Stimulated activated CD4-positive, alpha-beta T cell treated with anti-CD3 and anti-CD28 coated beads, Interleukin-1b, Interleukin-23, amount 100 ng/mL, for 1 hour (primary cell): ENCODE measurements at regions not wholly inside any gene's neighbourhood (a gene's known extent, or its start where the extent isn't known, plus 50 kb on each side); places are given as distances from the start of the nearest gene placed in this dataset.
"Not testable (repeated sequence)": the region's sequence is repeated elsewhere in the genome, so short reads cannot be mapped to it uniquely, and the experiment has no call there.

Experiments
- DNase-seq, 2 donors: peaks; one replicate each; pipeline ENCODE4 v3.0.0-alpha.2; 2020; ENCODE audit warnings: low read depth in 2 of 2

DNA sequence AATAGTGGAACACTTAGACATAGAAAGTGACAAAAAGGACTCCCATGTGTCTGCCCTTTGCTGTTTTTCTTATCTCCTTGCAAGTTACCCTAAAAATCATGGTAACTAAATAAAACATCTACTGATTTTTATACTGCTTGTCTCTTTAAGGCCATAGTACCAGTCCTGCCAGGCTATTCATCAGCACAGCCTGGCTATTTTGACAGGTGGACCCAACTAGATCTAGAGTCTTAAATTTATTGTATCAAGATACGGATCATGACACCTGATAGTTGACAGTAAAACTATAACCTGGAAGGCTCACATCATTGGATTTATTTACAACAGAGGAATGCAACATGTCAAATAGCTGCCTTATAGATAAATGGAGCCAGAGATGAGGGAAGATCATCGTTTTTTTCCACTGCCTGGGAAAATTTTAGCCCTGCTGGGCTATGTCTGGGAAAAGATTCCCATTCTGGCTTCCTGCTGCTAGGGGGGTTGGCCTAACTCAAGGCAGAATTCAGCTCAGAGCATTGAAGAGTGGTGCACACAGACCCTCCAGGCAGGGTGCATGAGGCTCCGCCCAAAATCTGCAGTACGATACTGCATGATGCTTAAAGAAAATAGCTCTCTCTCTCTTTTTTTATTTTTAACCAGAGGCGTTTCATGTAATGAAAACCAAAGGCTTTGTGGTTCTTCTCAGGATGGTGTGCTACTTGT is 292.0 kb upstream of the FZD8 start:
- DNase-seq: no peak

DNA sequence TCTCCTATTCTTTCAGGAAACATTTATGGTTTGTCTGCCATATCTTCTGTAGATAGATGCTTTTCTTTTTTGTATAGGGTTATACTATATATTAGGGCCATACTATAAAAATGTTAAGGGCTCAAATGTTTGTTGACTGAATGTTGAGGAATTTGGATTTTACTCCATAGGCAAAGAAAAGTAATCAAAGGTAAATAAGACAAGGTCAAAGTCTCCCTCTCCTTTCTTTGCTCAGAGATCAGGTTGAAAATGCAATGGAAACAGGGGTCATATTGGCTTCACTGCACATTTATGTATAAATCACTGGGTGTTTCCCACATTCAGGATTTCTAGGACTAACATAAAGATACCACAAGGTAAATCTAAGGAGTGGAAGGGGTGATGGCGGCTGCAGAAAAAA is 291.4 kb upstream of the FZD8 start:
- DNase-seq: no peak

DNA sequence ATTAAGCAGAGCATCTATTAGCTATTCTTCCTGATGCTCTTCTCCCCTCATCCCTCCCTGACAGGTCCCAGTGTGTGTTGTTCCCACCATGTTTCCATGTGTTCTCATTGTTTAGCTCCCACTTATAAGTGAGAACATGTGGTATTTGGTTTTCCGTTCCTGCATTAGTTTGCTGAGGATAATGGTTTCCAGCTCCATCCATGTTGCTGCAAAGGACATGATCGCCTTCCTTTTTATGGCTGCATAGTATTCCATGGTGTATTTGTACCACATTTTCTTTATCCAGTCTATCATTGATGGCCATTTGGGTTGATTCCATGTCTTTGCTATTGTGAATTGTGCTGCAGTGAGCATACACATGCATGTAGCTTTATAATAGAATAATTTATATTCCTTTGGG is 287.9 kb upstream of the FZD8 start:
- DNase-seq: not testable (repeated sequence)

DNA sequence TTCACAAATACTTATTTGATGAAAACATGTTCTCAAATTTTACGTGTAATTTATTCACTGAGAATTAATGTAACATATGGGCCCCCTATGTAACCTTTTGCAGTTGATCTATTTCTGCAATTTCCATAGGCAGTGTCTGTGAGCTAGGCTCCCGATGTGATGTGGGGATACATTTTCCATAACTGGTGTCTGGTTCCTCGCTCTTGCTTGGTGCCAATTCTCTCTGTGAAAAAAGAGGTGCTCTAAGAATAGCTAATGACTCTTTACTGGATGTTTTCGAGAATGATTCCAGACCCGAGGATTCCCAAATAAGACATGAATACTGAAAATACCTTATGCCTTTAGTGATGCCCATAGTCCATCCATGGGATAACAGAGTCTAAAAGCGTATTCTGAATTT is 286.7 kb upstream of the FZD8 start:
- no peak for DNase-seq

DNA sequence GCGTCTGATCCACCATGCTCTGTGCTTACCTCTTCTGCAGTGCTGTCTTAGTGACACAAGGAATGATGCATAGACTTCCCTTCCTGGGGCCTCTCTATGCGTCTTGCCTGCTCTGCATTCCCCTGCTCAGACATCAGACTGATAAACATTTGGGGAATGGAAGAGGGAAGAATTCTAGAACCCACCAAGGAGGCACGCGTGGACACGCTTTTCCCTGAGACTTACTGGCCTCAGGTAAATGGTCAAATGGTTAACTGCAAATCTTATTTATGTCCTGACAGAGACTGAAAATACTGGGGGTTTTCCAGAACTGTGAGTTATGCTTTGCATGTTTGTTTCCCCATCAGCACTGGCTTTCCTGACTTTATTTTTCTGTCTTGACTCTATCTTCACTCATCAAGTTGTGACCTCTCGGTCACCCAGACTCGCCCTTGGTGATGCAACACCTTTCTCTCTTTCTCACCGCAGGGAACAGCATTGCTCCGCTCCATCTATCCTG is 285.9 kb upstream of the FZD8 start:
- DNase-seq: no peak

DNA sequence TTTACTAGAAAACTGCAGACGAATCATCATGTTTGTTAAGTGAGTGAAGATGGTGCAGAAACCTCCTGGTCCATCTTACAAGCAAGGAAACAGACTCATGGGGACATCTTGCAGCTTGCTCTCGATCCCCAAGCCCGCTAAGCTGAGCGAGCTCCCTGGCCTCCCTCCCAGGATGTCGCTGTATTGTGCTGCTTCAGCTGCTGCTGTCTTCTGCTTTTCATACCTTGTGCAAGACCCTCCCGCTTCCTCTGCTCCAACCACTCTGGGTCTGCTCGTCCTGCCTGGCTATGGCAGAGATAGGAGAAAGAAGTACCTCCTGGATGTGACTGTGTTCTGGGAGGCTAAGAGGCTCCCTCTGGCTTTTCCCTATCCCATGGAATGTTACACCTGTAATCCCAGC is 285.2 kb upstream of the FZD8 start:
- DNase-seq: no peak

DNA sequence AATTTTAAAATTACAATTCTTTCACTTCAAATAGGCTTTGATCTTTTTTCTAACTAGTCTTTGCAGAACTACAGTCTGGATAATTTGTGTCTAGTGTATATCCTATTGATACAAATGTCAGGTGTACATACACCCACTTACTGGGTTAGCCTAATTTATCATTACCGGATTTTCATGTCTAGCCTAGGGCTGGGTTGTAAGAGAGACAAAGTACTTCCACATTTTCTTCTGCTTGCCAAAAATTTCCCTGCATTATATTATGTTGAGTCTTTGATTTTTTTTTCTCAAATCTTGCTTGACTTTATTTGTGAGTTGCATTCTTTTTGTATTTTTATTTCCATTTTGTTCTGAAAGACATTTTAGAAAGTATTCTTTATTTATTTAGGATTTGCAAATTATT is 284.8 kb upstream of the FZD8 start:
- DNase-seq: no peak

DNA sequence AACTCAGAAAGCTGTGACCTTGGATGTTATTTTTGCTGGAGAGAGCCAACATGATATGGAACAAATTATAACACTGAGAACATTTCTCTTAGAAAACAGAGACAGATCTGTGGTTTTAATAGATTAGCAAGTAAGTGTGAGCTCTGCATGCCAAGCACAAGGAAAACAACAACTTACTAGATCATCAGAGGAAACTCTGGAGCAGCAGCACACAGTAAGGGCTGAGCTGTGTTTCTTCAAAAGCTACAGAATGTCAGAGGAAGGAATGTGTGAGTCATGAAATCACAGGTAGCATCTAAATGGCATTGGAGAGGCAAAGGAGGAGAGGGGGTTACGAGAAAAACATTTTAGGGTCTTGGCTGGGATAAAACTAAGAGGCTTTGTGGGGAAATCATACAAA is 283.4 kb upstream of the FZD8 start:
- no peak for DNase-seq

DNA sequence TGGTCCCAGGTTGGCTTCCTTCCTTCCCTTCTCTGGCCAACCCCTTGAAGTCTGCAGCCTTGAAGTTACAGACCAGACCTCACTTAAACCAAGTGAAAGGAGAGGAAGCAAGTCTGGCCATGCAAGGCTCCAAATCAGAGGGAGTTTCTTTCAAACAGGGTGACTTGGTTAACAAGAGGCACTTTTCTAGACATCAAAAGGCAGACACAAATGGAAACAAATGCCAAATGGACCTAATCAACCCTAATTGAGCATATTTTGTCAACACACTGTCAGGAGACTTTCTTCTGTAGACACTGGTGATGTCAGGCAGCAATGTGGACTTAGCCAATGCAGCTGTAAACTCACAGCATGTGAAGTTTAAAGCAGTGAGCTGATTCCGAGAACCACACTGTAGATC is 282.7 kb upstream of the FZD8 start:
- DNase-seq: no peak

DNA sequence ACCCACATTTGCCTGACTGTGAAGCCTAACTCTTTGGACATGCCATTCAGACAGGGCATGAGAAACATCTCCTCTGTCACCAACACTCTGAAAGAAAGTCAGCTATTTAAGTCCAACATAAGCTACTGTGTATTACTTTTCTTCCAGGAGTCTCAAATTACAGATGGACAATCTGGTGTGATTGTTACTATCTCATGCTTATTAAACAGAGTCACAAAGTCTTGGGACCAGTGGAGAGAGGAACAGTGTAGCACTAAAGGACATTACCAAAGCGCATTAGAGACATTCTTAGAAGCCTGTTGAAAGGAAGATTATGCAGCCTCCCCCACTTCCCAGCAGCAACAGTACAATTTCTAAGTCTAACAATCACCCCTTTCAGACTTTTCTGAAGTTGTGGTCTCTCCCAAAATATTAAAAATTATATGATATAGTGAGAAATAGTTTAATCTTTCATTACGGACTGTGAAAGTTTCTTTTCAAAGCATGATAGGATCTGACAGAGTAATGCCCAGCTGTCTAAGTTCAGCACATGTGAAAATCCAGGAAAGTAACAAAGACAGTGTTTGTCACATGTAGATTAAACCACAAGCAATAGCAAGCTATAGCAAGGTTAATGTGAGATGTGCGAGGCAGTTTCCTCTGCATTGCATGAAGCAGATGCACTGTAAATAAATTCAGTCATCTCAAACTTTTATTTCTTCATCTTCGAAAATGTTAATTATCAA is 280.9 kb upstream of the FZD8 start:
- no peak for DNase-seq

DNA sequence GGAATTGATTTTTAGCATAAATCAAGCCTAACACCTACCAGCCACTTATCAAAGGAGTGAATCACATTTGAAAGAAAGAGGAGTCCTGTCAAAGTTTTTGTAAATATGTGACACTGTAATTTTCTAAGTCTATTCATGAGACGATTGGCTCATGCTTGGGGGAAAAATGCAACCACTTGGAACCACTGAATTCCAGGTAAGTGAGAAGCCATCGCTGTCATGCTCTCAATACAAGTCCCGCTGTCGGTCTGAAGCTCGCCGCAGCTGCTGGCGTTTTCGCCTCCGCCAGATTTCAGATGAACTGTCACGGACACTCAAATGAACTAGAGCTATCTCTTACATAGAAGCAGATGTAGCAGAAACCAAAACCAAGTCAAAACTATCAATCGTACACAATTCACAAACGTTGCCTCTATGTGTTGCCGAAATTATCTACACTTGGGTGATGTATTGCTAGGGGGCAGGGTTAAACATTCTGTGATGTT is 279.8 kb upstream of the FZD8 start:
- DNase-seq: no peak

DNA sequence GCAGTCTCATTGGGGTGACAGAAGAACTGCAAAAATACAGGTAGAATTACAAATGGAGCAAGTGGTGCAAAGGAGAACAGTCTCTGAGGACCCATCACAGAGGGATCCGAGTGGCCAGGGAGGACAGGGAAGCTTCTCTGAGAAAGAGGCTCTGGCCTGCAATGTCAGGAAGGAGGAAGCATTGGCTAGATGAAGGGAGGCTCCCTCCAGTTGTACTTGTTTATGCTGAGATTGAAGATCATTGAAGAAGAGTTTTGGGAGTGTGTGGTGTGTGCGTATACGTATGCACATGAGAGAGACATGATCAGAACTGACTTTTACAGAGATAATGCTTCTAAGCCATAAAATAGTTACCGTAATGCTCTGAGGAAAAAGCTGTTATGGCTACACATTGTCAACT is 274.7 kb upstream of the FZD8 start:
- no peak for DNase-seq

DNA sequence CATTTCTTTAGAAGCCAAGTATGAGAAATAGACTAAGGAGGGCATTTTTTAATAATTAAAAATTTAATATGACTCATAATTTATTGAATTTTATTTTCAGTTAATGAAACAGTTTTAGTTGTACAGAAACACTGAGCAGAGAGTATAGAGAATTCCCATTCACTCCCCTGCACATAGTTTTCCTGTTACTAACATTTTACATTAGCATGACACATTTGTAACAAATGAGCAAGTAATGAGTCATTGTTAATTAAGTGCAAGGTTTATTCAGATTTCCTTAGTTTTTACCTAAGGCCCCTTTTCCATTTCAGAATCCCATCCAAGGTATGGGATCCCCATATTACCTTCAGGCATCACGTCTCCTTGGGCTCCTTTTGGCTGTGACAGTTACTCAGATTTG is 271.5 kb upstream of the FZD8 start:
- DNase-seq: no peak

DNA sequence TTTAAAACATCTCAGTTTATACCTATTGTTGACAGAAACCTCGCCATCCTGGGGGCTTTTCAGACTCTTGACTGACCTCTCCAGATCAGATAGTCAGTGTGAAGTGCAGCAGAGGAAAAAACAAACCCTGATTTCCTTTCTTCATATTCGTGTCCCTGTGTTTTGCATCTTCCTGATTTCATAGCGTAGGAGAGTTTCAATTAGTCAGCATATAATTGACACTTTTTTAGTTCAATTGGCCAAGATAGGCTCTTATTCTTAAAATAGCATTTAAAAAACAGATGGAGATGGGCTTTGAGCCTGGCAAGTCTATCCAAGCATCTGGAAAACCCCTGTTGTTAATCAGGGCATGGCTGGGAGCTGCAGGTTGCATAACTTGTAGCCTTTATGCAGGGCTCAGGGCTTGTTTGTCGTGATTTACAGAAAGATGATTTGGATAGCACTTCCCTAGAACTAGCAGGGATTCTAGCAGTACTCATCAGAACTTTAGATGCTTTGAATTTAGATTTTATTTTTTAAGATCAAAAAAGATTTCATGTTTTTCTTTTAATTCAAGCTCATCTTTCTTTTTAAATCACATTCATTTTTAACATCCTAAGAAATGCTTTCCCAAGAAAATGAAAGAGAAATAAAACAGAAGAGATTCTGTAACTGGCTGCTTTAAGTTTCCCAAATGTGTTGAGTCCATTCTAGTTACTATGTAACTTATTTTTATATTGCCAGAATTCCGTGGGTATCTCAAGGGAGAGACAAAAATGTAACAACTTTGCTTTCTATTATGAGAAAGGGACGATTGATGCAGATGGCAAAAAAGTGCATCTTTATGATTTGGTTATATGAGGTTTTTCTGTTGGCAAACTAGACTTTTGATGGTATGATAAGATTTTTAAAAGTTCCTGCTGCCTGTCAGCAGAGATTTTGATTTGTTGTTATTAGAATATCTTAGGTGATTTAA is 270.8 kb upstream of the FZD8 start:
- DNase-seq: no peak

DNA sequence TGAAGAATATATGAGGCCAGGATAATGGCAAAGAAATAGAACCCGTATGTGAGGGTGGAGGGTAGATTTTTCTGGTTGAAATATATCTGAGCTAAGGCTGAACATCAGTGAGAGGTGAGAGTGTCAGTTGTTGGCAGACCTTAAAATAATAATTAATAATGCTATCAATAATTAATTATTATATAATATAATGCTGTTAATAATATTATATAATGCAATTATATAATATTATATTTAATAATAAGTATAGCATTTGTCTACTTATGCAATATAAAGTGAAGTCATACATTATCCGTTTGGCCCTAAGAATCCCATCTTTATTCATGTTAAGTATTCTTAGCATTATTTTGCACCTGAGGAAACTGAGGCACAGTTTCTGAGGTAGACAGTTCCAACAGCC is 269.9 kb upstream of the FZD8 start:
- DNase-seq: no peak

DNA sequence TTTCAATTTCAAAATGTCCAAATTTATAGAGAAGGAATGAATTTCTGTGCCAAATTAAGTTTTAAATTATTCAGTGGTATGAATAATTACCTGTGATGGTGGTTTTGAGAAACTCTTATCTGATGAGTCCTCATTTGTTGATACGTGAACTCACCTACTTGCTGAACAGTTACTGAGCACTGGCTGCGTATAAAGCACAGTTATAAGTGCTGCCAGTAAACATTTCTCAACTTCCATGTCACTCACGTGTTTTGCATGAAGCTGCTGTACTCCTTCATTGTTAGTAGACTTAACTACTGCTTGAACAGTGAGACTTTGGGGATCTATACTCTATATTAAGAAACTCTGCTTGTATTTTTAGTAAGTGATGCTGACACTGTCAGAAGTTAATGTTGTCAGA is 269.1 kb upstream of the FZD8 start:
- DNase-seq: no peak

DNA sequence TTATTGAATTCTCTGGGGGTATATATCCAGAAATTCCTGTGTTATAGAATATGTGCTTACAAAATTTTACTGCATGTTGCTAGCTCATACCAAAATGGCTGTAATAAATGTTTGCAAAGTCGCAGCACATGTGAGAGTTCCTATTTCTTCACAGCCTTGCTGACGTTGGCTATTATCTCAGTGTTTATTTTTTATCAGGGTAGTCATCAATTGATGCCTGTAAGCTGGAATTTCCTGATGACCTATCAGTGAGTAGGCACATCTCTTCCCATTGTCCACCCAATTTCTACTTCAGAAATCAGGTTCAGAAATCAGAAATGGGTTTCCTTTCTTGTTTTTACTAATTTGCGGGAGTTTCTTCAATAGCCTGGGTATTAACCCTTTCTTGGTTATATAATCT is 268.1 kb upstream of the FZD8 start:
- DNase-seq: no peak

DNA sequence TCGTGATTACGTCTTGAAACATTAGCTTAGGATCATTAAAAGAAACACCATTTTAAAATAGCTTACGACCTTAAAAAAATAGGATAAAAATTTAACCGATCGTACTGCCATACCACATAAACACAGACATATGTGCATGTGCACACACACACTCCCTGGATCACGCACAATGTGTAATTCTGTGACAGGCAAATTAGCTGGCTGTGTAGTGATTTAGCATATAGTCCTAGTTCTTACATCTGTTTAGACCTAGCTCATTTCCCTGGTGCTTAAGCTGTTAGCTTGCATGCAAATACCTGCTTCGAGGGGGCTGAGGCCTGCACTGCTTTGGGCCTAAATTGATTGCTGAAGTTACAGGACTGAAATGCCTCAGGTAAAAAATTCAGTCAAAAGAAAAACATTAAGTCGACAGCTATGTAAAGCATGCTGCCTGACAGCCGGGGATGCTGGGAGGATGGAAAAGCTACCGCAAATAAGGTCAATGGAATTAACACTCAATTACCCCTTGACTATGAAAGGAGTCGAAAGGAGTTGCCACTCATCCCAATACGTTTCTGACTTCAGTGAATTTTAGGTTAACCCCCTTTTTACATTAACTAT is 267.1 kb upstream of the FZD8 start:
- DNase-seq: no peak

DNA sequence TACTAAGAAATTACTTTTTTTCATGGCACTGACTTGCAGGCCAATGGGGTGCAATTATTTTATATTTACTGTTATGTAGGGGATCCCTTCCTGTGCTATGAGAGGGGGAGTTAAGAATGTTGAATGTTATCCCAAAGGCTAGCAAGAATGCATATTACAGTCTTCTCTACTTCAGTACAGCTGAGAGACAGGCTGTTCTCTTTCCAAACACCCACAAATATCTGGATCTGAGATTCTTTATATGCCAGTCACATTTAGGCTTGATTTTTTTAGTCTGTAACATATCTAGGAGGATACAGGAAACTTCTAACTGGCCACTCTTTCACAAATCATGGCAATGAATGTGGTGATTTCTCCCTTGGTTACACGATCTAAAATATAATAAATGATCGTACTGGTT is 266.4 kb upstream of the FZD8 start:
- DNase-seq: no peak

DNA sequence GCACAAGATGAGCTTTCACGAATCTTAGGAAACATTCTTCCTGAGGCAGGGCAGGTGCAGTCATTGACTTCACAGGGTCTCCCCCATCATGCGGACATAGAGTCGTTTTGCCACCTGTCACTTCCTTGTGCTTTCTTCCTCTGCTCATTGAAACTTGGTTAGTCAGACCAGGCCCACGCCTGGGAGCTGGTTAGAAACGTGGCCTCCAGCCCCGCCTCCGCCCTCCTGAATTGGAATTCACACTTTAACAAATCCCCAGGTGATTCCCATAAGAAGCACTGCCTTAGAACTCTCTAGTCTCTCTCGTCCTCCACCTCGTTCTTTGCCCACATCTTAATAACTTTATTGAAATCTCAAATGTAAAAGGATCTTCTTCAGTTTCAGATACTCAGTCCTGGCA is 265.5 kb upstream of the FZD8 start:
- DNase-seq: no peak

DNA sequence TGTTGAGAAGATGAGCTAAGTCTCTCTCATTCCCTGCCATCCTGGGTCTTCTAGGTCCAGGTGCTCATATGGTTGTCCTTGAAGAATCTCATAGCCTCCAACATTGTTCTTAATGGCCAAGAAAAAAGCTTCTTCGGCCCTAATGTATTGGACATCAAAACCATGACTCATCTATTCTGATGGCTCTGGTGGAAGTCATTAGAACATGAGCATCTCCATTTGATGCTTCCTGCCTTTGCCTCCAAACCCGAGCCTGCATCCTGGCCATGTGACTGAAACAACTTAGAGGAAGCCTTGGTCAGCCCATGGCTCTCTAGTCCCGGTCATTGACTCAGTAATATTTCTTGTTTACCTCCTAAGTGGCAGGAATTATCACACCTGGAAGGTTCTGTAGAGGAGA is 264.1 kb upstream of the FZD8 start:
- no peak for DNase-seq

DNA sequence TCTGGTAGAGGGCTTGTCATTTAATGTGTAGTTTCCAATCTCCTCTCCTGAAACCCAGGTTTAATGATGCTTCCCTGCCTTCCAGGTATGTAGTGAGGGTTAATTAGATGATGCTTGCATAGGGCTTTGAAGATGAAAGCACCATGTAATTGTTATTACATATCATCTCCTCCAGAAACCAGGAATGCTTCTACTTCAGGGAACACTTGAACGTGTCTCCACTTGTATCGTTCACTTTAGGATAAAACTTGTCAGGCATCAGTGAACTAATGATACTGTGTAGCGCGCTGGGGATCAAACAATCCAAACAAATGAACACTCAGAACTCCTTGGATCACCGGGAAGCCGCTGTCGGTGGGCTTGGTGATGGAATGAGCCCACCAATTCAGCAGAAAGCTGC is 260.9 kb upstream of the FZD8 start:
- no peak for DNase-seq
